Hepatocyte (in vitro differentiated cells): ENCODE measurements at regions not wholly inside any gene's neighbourhood (a gene's known extent, or its start where the extent isn't known, plus 50 kb on each side); places are given as distances from the start of the nearest gene placed in this dataset.

Experiments used
- DNase-seq: peaks from one replicate; pipeline ENCODE4 v3.0.0-alpha.2; 2016; ENCODE audit warnings: low spot score
- H2AFZ ChIP-seq: fragments of 200-600 bp; sonication (generic); 2 replicates; pipeline ENCODE4 v1.6.0; 2016; ENCODE audit warnings: antibody characterized with exemption, mild to moderate bottlenecking
- H3K27ac ChIP-seq: fragments of 200-600 bp; sonication (generic); 2 replicates; pipeline ENCODE4 v1.5.1; 2016; ENCODE audit warnings: mild to moderate bottlenecking
- H3K27me3 ChIP-seq: fragments of 200-600 bp; sonication (generic); 2 replicates; pipeline ENCODE4 v1.6.1; 2016
- H3K36me3 ChIP-seq: fragments of 200-600 bp; sonication (generic); replicated peaks from 2 replicates; pipeline ENCODE4 v1.5.1; 2016; ENCODE audit warnings: low read depth; ENCODE audit not compliant: insufficient read depth
- H3K4me1 ChIP-seq: fragments of 200-600 bp; sonication (generic); 2 replicates; pipeline ENCODE4 v1.5.1; 2016; ENCODE audit warnings: mild to moderate bottlenecking, moderate library complexity; ENCODE audit not compliant: insufficient read depth
- H3K4me2 ChIP-seq: fragments of 200-600 bp; sonication (generic); 2 replicates; pipeline ENCODE4 v1.6.0; 2016
- H3K4me3 ChIP-seq: fragments of 200-600 bp; sonication (generic); 2 replicates; pipeline ENCODE4 v1.5.1; 2016; ENCODE audit warnings: mild to moderate bottlenecking
- H3K79me2 ChIP-seq: fragments of 200-600 bp; sonication (generic); 2 replicates; pipeline ENCODE4 v1.6.0; 2017; ENCODE audit warnings: mild to moderate bottlenecking
- H3K9me2 ChIP-seq: fragments of 200-600 bp; sonication (generic); replicated peaks from 2 replicates; pipeline ENCODE4 v1.6.0; 2017; ENCODE audit warnings: mild to moderate bottlenecking; ENCODE audit not compliant: insufficient read depth
- H3K9me3 ChIP-seq: fragments of 200-600 bp; sonication (generic); 2 replicates; pipeline ENCODE4 v1.5.1; 2016; ENCODE audit warnings: low read depth, mild to moderate bottlenecking
- H4K20me1 ChIP-seq: fragments of 200-600 bp; sonication (generic); 2 replicates; pipeline ENCODE4 v1.6.0; 2016; ENCODE audit warnings: mild to moderate bottlenecking; ENCODE audit not compliant: insufficient read depth, poor library complexity, severe bottlenecking
- EZH2 ChIP-seq: fragments of 200-600 bp; sonication (generic); IDR thresholded peaks from 2 replicates; pipeline ENCODE4 v1.6.1; 2016; ENCODE audit warnings: antibody characterized with exemption, mild to moderate bottlenecking, borderline replicate concordance
- EZH2phosphoT487 ChIP-seq: fragments of 200-600 bp; sonication (generic); IDR thresholded peaks from one replicate; pipeline ENCODE4 v1.6.1; 2018; ENCODE audit warnings: antibody characterized with exemption, mild to moderate bottlenecking, low read depth, moderate library complexity; ENCODE audit not compliant: unreplicated experiment, severe bottlenecking
- WGBS: methylation state at CpG from one replicate; pipeline ENCODE4 v1.1.6; 2016; ENCODE audit warnings: low lambda C conversion rate; ENCODE audit errors: missing lambda C conversion rate; 5-methylcytosine and 5-hydroxymethylcytosine counted together
- TF ChIP-seq, protein P1 (sequence below): fragments of 200-600 bp; sonication (generic); IDR thresholded peaks from 2 replicates; pipeline ENCODE4 v1.5.1; 2016; ENCODE audit warnings: antibody characterized with exemption, mild to moderate bottlenecking; ENCODE audit not compliant: poor library complexity

DNA sequence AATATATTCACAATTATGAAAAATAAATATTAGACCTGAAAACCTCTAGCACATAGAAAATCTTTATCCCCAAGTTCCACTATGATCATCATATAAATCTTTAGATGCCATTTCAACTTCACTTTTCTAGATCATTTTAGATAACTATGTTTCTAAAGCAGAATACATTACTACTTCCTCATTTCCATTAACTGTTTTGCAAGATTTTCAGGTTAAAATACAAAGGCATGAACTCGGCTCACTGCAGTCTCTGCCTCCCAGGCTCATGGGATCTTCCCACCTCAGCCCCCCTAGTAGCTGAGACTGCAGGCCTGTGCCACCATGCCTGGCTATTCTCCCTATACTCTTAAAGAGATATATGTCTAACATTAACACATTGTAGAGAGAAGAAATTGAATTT is 1365.9 kb upstream of the AGA start:
- H3K36me3 ChIP-seq: no peaks in the 10 kb centered on the region
- no peaks in the 10 kb centered on the region for H3K4me1 ChIP-seq
- no peaks in the 10 kb centered on the region for H3K9me3 ChIP-seq
- WGBS: 78% methylated on average over 1 of the region's 1 CpG
- no peak overlapping the region for H3K27ac ChIP-seq
- H3K27me3 ChIP-seq: no peaks in the 10 kb centered on the region
- DNase-seq: no peak
- no peaks in the 10 kb centered on the region for H3K9me2 ChIP-seq
- TF ChIP-seq EZH2phosphoT487: no peak
- TF ChIP-seq, protein P1, sequence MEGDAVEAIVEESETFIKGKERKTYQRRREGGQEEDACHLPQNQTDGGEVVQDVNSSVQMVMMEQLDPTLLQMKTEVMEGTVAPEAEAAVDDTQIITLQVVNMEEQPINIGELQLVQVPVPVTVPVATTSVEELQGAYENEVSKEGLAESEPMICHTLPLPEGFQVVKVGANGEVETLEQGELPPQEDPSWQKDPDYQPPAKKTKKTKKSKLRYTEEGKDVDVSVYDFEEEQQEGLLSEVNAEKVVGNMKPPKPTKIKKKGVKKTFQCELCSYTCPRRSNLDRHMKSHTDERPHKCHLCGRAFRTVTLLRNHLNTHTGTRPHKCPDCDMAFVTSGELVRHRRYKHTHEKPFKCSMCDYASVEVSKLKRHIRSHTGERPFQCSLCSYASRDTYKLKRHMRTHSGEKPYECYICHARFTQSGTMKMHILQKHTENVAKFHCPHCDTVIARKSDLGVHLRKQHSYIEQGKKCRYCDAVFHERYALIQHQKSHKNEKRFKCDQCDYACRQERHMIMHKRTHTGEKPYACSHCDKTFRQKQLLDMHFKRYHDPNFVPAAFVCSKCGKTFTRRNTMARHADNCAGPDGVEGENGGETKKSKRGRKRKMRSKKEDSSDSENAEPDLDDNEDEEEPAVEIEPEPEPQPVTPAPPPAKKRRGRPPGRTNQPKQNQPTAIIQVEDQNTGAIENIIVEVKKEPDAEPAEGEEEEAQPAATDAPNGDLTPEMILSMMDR: no peak
- TF ChIP-seq EZH2: no peak
- H4K20me1 ChIP-seq: no peaks in the 10 kb centered on the region
- H3K4me3 ChIP-seq: no peak overlapping the region
- no peaks in the 10 kb centered on the region for H3K79me2 ChIP-seq
- no peak overlapping the region for H2AFZ ChIP-seq
- H3K4me2 ChIP-seq: no peak overlapping the region

DNA sequence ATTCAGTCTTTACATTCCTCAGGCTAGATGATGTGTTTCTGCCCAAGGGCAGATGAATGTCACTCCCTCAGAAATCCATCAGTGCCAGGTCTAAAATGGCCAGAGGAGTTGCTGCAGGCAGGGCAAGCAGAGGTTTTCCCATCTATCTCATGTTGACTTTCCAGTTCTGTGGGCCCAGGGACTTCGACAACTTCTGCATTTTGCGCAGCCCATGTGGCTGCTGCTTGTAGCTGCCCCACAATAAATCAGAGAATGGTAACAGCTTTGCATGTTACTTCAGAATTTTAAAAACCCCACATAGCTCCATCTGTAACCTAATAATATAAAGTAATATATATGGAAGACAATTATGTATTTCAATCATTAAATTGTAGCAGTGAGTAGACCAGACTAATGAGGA is 1367.7 kb upstream of the AGA start:
- 89% methylated on average over 2 of the region's 2 CpGs for WGBS
- no peak overlapping the region for H3K4me2 ChIP-seq
- H2AFZ ChIP-seq: no peak overlapping the region

DNA sequence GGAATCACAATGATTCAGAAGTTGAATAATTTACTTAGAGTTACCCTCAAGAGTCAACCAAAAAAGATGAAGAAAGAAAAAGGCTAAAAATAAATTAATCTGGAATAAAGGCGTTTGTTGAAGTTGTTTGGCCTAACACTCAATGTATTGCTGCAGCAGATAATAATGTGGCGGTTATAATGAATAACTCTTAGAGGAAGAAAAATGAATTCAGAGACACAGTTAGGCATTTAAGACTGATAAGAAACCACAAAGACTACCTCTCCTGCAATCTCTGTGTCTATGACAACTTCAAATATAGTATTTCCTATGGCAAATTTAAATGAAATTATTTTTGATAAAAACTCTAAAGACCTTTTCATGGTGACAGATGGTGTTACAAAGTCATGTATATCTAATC is 1369.1 kb upstream of the AGA start:
- no peak overlapping the region for H2AFZ ChIP-seq
- H3K27ac ChIP-seq: no peak overlapping the region
- no peak overlapping the region for H3K4me2 ChIP-seq
- no peaks in the 10 kb centered on the region for H3K9me2 ChIP-seq
- H4K20me1 ChIP-seq: no peaks in the 10 kb centered on the region
- H3K4me1 ChIP-seq: no peaks in the 10 kb centered on the region
- no peaks in the 10 kb centered on the region for H3K27me3 ChIP-seq
- WGBS: 76% methylated on average over 2 of the region's 2 CpGs
- H3K36me3 ChIP-seq: no peaks in the 10 kb centered on the region
- DNase-seq: no peak
- H3K79me2 ChIP-seq: no peaks in the 10 kb centered on the region
- H3K9me3 ChIP-seq: no peaks in the 10 kb centered on the region
- no peak overlapping the region for H3K4me3 ChIP-seq
- TF ChIP-seq EZH2phosphoT487: no peak
- no peak for TF ChIP-seq EZH2
- TF ChIP-seq, protein P1: no peak

More for the DNA sequence above, 1367.7 kb upstream of the AGA start:
- no peaks in the 10 kb centered on the region for H3K27me3 ChIP-seq
- no peaks in the 10 kb centered on the region for H3K9me2 ChIP-seq
- DNase-seq: no peak
- TF ChIP-seq EZH2 (no peak), EZH2phosphoT487 (no peak)
- TF ChIP-seq, protein P1: no peak
- H3K4me1 ChIP-seq: no peaks in the 10 kb centered on the region
- no peaks in the 10 kb centered on the region for H3K36me3 ChIP-seq
- H3K79me2 ChIP-seq: no peaks in the 10 kb centered on the region
- H3K27ac ChIP-seq: no peak overlapping the region
- H4K20me1 ChIP-seq: no peaks in the 10 kb centered on the region
- H3K4me3 ChIP-seq: no peak overlapping the region
- no peaks in the 10 kb centered on the region for H3K9me3 ChIP-seq

DNA sequence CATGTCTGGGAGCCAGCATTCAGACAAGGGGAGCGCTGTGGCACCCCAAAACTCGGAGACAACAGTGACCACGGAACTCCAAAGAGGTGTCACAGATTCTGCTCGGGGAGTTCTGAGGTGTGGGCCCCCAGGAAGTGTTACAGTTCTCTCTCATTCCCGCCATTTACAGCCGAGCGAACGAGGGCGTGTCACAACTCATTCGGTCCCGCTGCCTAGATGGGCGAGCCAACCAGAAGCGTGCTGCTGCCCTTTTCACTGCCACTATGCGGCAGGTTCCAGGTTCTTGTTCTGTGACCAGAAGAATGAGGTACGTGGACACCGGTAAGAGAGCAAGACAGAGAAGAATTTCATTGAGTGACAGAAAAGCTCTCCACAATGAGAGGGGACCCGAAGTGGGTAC is 1370.6 kb upstream of the AGA start:
- Histone ChIP-seq H4K20me1 (no peaks in the 10 kb centered on the region), H3K4me1 (no peaks in the 10 kb centered on the region), H3K4me3 (no peak overlapping the region), H3K27me3 (no peaks in the 10 kb centered on the region), H3K9me2 (no peaks in the 10 kb centered on the region), H3K36me3 (no peaks in the 10 kb centered on the region), H2AFZ (no peak overlapping the region), H3K4me2 (no peak overlapping the region), H3K27ac (no peak overlapping the region), H3K9me3 (no peaks in the 10 kb centered on the region), H3K79me2 (no peaks in the 10 kb centered on the region)
- no peak for DNase-seq
- 96% methylated on average over 17 of the region's 17 CpGs for WGBS
- TF ChIP-seq EZH2phosphoT487 (no peak), EZH2 (no peak)
- TF ChIP-seq, protein P1: no peak
